ENCODE measurements at regions not wholly inside any gene's neighbourhood (a gene's known extent, or its start where the extent isn't known, plus 50 kb on each side); places are given as distances from the start of the nearest gene placed in this dataset.

- Histone ChIP-seq H3K4me1 (ENCODE audit: insufficient read depth, low read length) (no peaks in the 10 kb centered on the region), H3K27me3 (ENCODE audit: insufficient read depth, low read length, poor library complexity, severe bottlenecking) (no peaks in the 10 kb centered on the region), H3K9me3 (ENCODE audit: low read length) (no peaks in the 10 kb centered on the region), H3K4me3 (ENCODE audit: low read length) (no peak overlapping the region), H3K27ac (ENCODE audit: low read depth, low read length) (no peak overlapping the region), H3K36me3 (ENCODE audit: insufficient read depth, low read length) (no peaks in the 10 kb centered on the region)
- Mint-ChIP-seq H3K4me3 (no peak overlapping the region), H3K27ac (no peak overlapping the region), H3K9me3 (peaks cover 0 to 8% (median 0%) of the 10 kb centered on the region in 5 donors), H3K27me3 (peaks cover 4 to 11% of the 10 kb centered on the region in 2 donors), H3K36me3 (no peaks in the 10 kb centered on the region), H3K4me1 (peaks cover 0 to 2% (median 0%) of the 10 kb centered on the region in 3 donors)
- DNase-seq: no peak
- ChIA-PET POLR2A (no interaction called here), CTCF (no interaction called here)
Measured at GRCh38 chr20:61106438-61106837, 145.6 kb upstream of the CDH4 start.

GRCh38 chr20:61109221-61109805 is 142.7 kb upstream of the CDH4 start:
- Mint-ChIP-seq H3K4me3 (no peak overlapping the region), H3K27me3 (peaks cover 2 to 15% of the 10 kb centered on the region in 2 donors), H3K9me3 (no peaks in the 10 kb centered on the region), H3K27ac (no peak overlapping the region), H3K36me3 (no peaks in the 10 kb centered on the region), H3K4me1 (no peaks in the 10 kb centered on the region)
- no peak for DNase-seq
- Histone ChIP-seq H3K27me3 (ENCODE audit: insufficient read depth, low read length, poor library complexity, severe bottlenecking) (no peaks in the 10 kb centered on the region), H3K9me3 (ENCODE audit: low read length) (no peaks in the 10 kb centered on the region), H3K4me3 (ENCODE audit: low read length) (no peak overlapping the region), H3K36me3 (ENCODE audit: insufficient read depth, low read length) (no peaks in the 10 kb centered on the region), H3K4me1 (ENCODE audit: insufficient read depth, low read length) (no peaks in the 10 kb centered on the region), H3K27ac (ENCODE audit: low read depth, low read length) (no peak overlapping the region)
- ChIA-PET CTCF (no interaction called here), POLR2A (no interaction called here)

GRCh38 chr20:61112515-61112914 is 139.5 kb upstream of the CDH4 start:
- Histone ChIP-seq H3K36me3 (ENCODE audit: insufficient read depth, low read length) (no peaks in the 10 kb centered on the region), H3K4me1 (ENCODE audit: insufficient read depth, low read length) (no peaks in the 10 kb centered on the region), H3K27me3 (ENCODE audit: insufficient read depth, low read length, poor library complexity, severe bottlenecking) (no peaks in the 10 kb centered on the region), H3K9me3 (ENCODE audit: low read length) (no peaks in the 10 kb centered on the region), H3K27ac (ENCODE audit: low read depth, low read length) (no peak overlapping the region), H3K4me3 (ENCODE audit: low read length) (no peak overlapping the region)
- Mint-ChIP-seq H3K27ac (no peak overlapping the region), H3K4me1 (no peaks in the 10 kb centered on the region), H3K36me3 (no peaks in the 10 kb centered on the region), H3K27me3 (peaks cover 6 to 13% of the 10 kb centered on the region in 2 donors), H3K4me3 (no peak overlapping the region), H3K9me3 (no peaks in the 10 kb centered on the region)
- no peak for DNase-seq
- ChIA-PET CTCF (no interaction called here), POLR2A (no interaction called here)

- no peaks in the 10 kb centered on the region for H3K9me3 ChIP-seq (ENCODE audit: low read length)
- ChIA-PET CTCF (interaction anchor here (0.7 to 1.0 kb wide), 2 partner anchors 9 to 20 kb away, joined by 3 read pairs; no protein-coding TSS in a partner anchor), POLR2A (no interaction called here)
- H3K4me1 ChIP-seq (ENCODE audit: insufficient read depth, low read length): no peaks in the 10 kb centered on the region
- no peak overlapping the region for H3K27ac ChIP-seq (ENCODE audit: low read depth, low read length)
- Mint-ChIP-seq H3K27me3 (peaks cover 6 to 13% of the 10 kb centered on the region in 2 donors), H3K4me1 (no peaks in the 10 kb centered on the region), H3K27ac (no peak overlapping the region), H3K36me3 (no peaks in the 10 kb centered on the region), H3K4me3 (no peak overlapping the region), H3K9me3 (no peaks in the 10 kb centered on the region)
- H3K36me3 ChIP-seq (ENCODE audit: insufficient read depth, low read length): no peaks in the 10 kb centered on the region
- H3K27me3 ChIP-seq (ENCODE audit: insufficient read depth, low read length, poor library complexity, severe bottlenecking): no peaks in the 10 kb centered on the region
- DNase-seq: no peak
- no peak overlapping the region for H3K4me3 ChIP-seq (ENCODE audit: low read length)
Measured at GRCh38 chr20:61113731-61114130, 138.3 kb upstream of the CDH4 start.

GRCh38 chr20:61114493-61115175 is 137.4 kb upstream of the CDH4 start:
- no peaks in the 10 kb centered on the region for H3K9me3 Mint-ChIP-seq

GRCh38 chr20:61115364-61116065 is 136.5 kb upstream of the CDH4 start:
- Histone ChIP-seq H3K27ac (ENCODE audit: low read depth, low read length) (no peak overlapping the region), H3K4me1 (ENCODE audit: insufficient read depth, low read length) (no peaks in the 10 kb centered on the region), H3K9me3 (ENCODE audit: low read length) (no peaks in the 10 kb centered on the region), H3K36me3 (ENCODE audit: insufficient read depth, low read length) (no peaks in the 10 kb centered on the region), H3K27me3 (ENCODE audit: insufficient read depth, low read length, poor library complexity, severe bottlenecking) (no peaks in the 10 kb centered on the region), H3K4me3 (ENCODE audit: low read length) (no peak overlapping the region)
- ChIA-PET CTCF (no interaction called here), POLR2A (no interaction called here)
- peaks cover 4 to 6% of the 10 kb centered on the region in 2 donors for H3K27me3 Mint-ChIP-seq
- DNase-seq: no peak
- H3K9me3 Mint-ChIP-seq: no peaks in the 10 kb centered on the region
- no peaks in the 10 kb centered on the region for H3K36me3 Mint-ChIP-seq
- no peak overlapping the region for H3K27ac Mint-ChIP-seq
- H3K4me1 Mint-ChIP-seq: peaks cover 0 to 2% (median under 1%) of the 10 kb centered on the region in 3 donors
- no peak overlapping the region for H3K4me3 Mint-ChIP-seq

More at GRCh38 chr20:61114493-61115175, 137.4 kb upstream of the CDH4 start:
- DNase-seq: no peak
- no peaks in the 10 kb centered on the region for H3K4me1 Mint-ChIP-seq
- H3K27me3 Mint-ChIP-seq: peaks cover 6 to 12% of the 10 kb centered on the region in 2 donors
- Histone ChIP-seq H3K27ac (ENCODE audit: low read depth, low read length) (no peak overlapping the region), H3K9me3 (ENCODE audit: low read length) (no peaks in the 10 kb centered on the region), H3K27me3 (ENCODE audit: insufficient read depth, low read length, poor library complexity, severe bottlenecking) (no peaks in the 10 kb centered on the region), H3K4me3 (ENCODE audit: low read length) (no peak overlapping the region), H3K36me3 (ENCODE audit: insufficient read depth, low read length) (no peaks in the 10 kb centered on the region), H3K4me1 (ENCODE audit: insufficient read depth, low read length) (no peaks in the 10 kb centered on the region)
- no peak overlapping the region for H3K4me3 Mint-ChIP-seq
- no peaks in the 10 kb centered on the region for H3K36me3 Mint-ChIP-seq
- CTCF ChIA-PET: interaction anchor here (1.0 kb wide), 1 partner anchor 10 kb away, joined by 3 read pairs; no protein-coding TSS in a partner anchor
- H3K27ac Mint-ChIP-seq: no peak overlapping the region
- POLR2A ChIA-PET: no interaction called here

GRCh38 chr20:61117725-61118124 is 134.3 kb upstream of the CDH4 start:
- ChIA-PET CTCF (no interaction called here), POLR2A (no interaction called here)

More at GRCh38 chr20:61117725-61118124, 134.3 kb upstream of the CDH4 start:
- no peak overlapping the region for H3K4me3 ChIP-seq (ENCODE audit: low read length)
- Mint-ChIP-seq H3K4me1 (peaks cover 0 to 6% (median 2%) of the 10 kb centered on the region in 3 donors), H3K27ac (peak overlapping the region in 1 of 8 donors; percentile 65), H3K9me3 (no peaks in the 10 kb centered on the region), H3K36me3 (no peaks in the 10 kb centered on the region), H3K4me3 (no peak overlapping the region), H3K27me3 (peaks cover 0 to 6% of the 10 kb centered on the region in 2 donors)
- H3K9me3 ChIP-seq (ENCODE audit: low read length): no peaks in the 10 kb centered on the region
- no peak for DNase-seq
- no peaks in the 10 kb centered on the region for H3K27me3 ChIP-seq (ENCODE audit: insufficient read depth, low read length, poor library complexity, severe bottlenecking)
- H3K4me1 ChIP-seq (ENCODE audit: insufficient read depth, low read length): no peaks in the 10 kb centered on the region
- no peaks in the 10 kb centered on the region for H3K36me3 ChIP-seq (ENCODE audit: insufficient read depth, low read length)
- H3K27ac ChIP-seq (ENCODE audit: low read depth, low read length): no peak overlapping the region
